ENCODE measurements at regions not wholly inside any gene's neighbourhood (a gene's known extent, or its start where the extent isn't known, plus 50 kb on each side); places are given as distances from the start of the nearest gene placed in this dataset.
"Not testable (repeated sequence)": the region's sequence is repeated elsewhere in the genome, so short reads cannot be mapped to it uniquely, and the experiment has no call there.

- DNase-seq = no peak
Measured at GRCh38 chr20:23299673-23300050, 50.9 kb upstream of the NXT1 start.

GRCh38 chr20:23298926-23299672, 51.5 kb upstream of the NXT1 start:
- no peak for DNase-seq

GRCh38 chr20:23298155-23298554, 52.4 kb upstream of the NXT1 start:
- no peak for DNase-seq

- no peak for DNase-seq
Measured at GRCh38 chr20:23296841-23297701, 53.5 kb upstream of the NXT1 start.

GRCh38 chr20:23295934-23296333, 54.7 kb upstream of the NXT1 start:
- no peak for DNase-seq

- no peak for DNase-seq
Measured at GRCh38 chr20:23294671-23295070, 55.9 kb upstream of the NXT1 start.

GRCh38 chr20:23294166-23294565, 56.4 kb upstream of the NXT1 start:
- DNase-seq = no peak

- no peak for DNase-seq
Measured at GRCh38 chr20:23293689-23294088, 56.9 kb upstream of the NXT1 start.

- DNase-seq = not testable (repeated sequence)
Measured at GRCh38 chr20:23292311-23292710, 58.3 kb upstream of the NXT1 start.

- no peak for DNase-seq
Measured at GRCh38 chr20:23291575-23292240, 58.9 kb upstream of the NXT1 start.

GRCh38 chr20:23290761-23291574, 59.6 kb upstream of the NXT1 start:
- DNase-seq = no peak

- no peak for DNase-seq
Measured at GRCh38 chr20:23289724-23290395, 60.7 kb upstream of the NXT1 start.

GRCh38 chr20:23289249-23289648, 61.3 kb upstream of the NXT1 start:
- DNase-seq = no peak

GRCh38 chr20:23287354-23288190, 63.0 kb upstream of the NXT1 start:
- DNase-seq = no peak

GRCh38 chr20:23286346-23286745, 64.2 kb upstream of the NXT1 start:
- no peak for DNase-seq

GRCh38 chr20:23285536-23285935, 65.1 kb upstream of the NXT1 start:
- no peak for DNase-seq

- no peak for DNase-seq
Measured at GRCh38 chr20:23284009-23284408, 66.6 kb upstream of the NXT1 start.

- DNase-seq = peak; percentile 26
Measured at GRCh38 chr20:23283096-23283850, 67.3 kb upstream of the NXT1 start.

GRCh38 chr20:23282546-23282945, 68.0 kb upstream of the NXT1 start:
- DNase-seq = peak; percentile 17

- DNase-seq = no peak
Measured at GRCh38 chr20:23282111-23282510, 68.5 kb upstream of the NXT1 start.
